ENCODE measurements at regions not wholly inside any gene's neighbourhood (a gene's known extent, or its start where the extent isn't known, plus 50 kb on each side); places are given as distances from the start of the nearest gene placed in this dataset.
A peak's percentile ranks its signal among the peaks of the same experiment; 100 is the strongest.

GRCh38 chr9:99726758-99727157 is 94.9 kb upstream of the NR4A3 start:
- Histone ChIP-seq H3K9me3 (ENCODE audit: control insufficient read depth, low read length) (no peaks in the 10 kb centered on the region), H3K36me3 (ENCODE audit: control insufficient read depth in 1 of 2, insufficient read depth in 2 of 2, low read depth in 1 of 2, low read length in 2 of 2) (no peaks in the 10 kb centered on the region), H3K27me3 (ENCODE audit: control insufficient read depth in 1 of 2, insufficient read depth in 1 of 2, low read length in 2 of 2) (no peaks in the 10 kb centered on the region), H3K4me3 (ENCODE audit: insufficient read depth in 1 of 2, low read depth in 1 of 2, low read length in 2 of 2) (no peak overlapping the region), H2BK15ac (ENCODE audit: low read depth, poor library complexity, severe bottlenecking) (no peak overlapping the region), H2BK120ac (ENCODE audit: low read depth, low read length) (no peak overlapping the region), H4K8ac (ENCODE audit: low read length) (no peak overlapping the region), H2AK5ac (ENCODE audit: low read length, severe bottlenecking) (no peak overlapping the region), H3K23ac (ENCODE audit: low read length in 2 of 2) (no peak overlapping the region), H3K18ac (ENCODE audit: low read depth in 1 of 2, low read length in 2 of 2) (no peak overlapping the region), H3K4ac (ENCODE audit: low read depth in 1 of 2, low read length in 2 of 2) (no peak overlapping the region), H3K27ac (ENCODE audit: low read length, poor library complexity, severe bottlenecking) (no peak overlapping the region), H4K91ac (ENCODE audit: low read length) (no peak overlapping the region), H3K4me1 (ENCODE audit: control insufficient read depth, insufficient read depth, low read depth, low read length) (no peaks in the 10 kb centered on the region), H3K4me2 (ENCODE audit: low read length, poor library complexity, severe bottlenecking) (no peak overlapping the region), H3K79me1 (replicated peaks; ENCODE audit: low read length, poor library complexity, severe bottlenecking) (no peaks in the 10 kb centered on the region), H3K9ac (ENCODE audit: low read length) (no peak overlapping the region), H3K14ac (ENCODE audit: low read length in 2 of 2) (no peak overlapping the region), H2BK12ac (ENCODE audit: low read length in 2 of 2) (no peak overlapping the region), H2BK5ac (ENCODE audit: low read depth, low read length, poor library complexity, severe bottlenecking) (no peak overlapping the region), H2AFZ (ENCODE audit: low read depth, low read length) (no peak overlapping the region)
- DNase-seq: no peak

GRCh38 chr9:99730062-99730461 is 91.6 kb upstream of the NR4A3 start:
- no peaks in the 10 kb centered on the region for H3K4me1 ChIP-seq (ENCODE audit: control insufficient read depth, insufficient read depth, low read depth, low read length)
- no peak overlapping the region for H2BK5ac ChIP-seq (ENCODE audit: low read depth, low read length, poor library complexity, severe bottlenecking)
- no peak overlapping the region for H3K4me2 ChIP-seq (ENCODE audit: low read length, poor library complexity, severe bottlenecking)
- H3K18ac ChIP-seq (ENCODE audit: low read depth in 1 of 2, low read length in 2 of 2): no peak overlapping the region
- H3K27me3 ChIP-seq (ENCODE audit: control insufficient read depth in 1 of 2, insufficient read depth in 1 of 2, low read length in 2 of 2): peaks cover 0 to 3% of the 10 kb centered on the region in 2 experiments
- H3K79me1 ChIP-seq (replicated peaks; ENCODE audit: low read length, poor library complexity, severe bottlenecking): no peaks in the 10 kb centered on the region
- no peaks in the 10 kb centered on the region for H3K9me3 ChIP-seq (ENCODE audit: control insufficient read depth, low read length)
- H3K4me3 ChIP-seq (ENCODE audit: insufficient read depth in 1 of 2, low read depth in 1 of 2, low read length in 2 of 2): no peak overlapping the region
- H3K27ac ChIP-seq (ENCODE audit: low read length, poor library complexity, severe bottlenecking): no peak overlapping the region
- H2AK5ac ChIP-seq (ENCODE audit: low read length, severe bottlenecking): no peak overlapping the region
- no peak overlapping the region for H2BK120ac ChIP-seq (ENCODE audit: low read depth, low read length)
- H3K14ac ChIP-seq (ENCODE audit: low read length in 2 of 2): no peak overlapping the region
- no peak overlapping the region for H4K91ac ChIP-seq (ENCODE audit: low read length)
- no peak overlapping the region for H2AFZ ChIP-seq (ENCODE audit: low read depth, low read length)
- no peak overlapping the region for H3K23ac ChIP-seq (ENCODE audit: low read length in 2 of 2)
- no peak for DNase-seq
- no peak overlapping the region for H3K4ac ChIP-seq (ENCODE audit: low read depth in 1 of 2, low read length in 2 of 2)
- no peaks in the 10 kb centered on the region for H3K36me3 ChIP-seq (ENCODE audit: control insufficient read depth in 1 of 2, insufficient read depth in 2 of 2, low read depth in 1 of 2, low read length in 2 of 2)
- whole genome bisulfite sequencing: 76% methylated on average over 2 of the region's 2 CpGs
- H4K8ac ChIP-seq (ENCODE audit: low read length): no peak overlapping the region
- no peak overlapping the region for H2BK15ac ChIP-seq (ENCODE audit: low read depth, poor library complexity, severe bottlenecking)
- no peak overlapping the region for H2BK12ac ChIP-seq (ENCODE audit: low read length in 2 of 2)
- no peak overlapping the region for H3K9ac ChIP-seq (ENCODE audit: low read length)

GRCh38 chr9:99731950-99732349 is 89.7 kb upstream of the NR4A3 start:
- no peak overlapping the region for H3K9ac ChIP-seq (ENCODE audit: low read length)
- no peaks in the 10 kb centered on the region for H3K79me1 ChIP-seq (replicated peaks; ENCODE audit: low read length, poor library complexity, severe bottlenecking)
- no peak overlapping the region for H3K4ac ChIP-seq (ENCODE audit: low read depth in 1 of 2, low read length in 2 of 2)
- H2AFZ ChIP-seq (ENCODE audit: low read depth, low read length): no peak overlapping the region
- H3K14ac ChIP-seq (ENCODE audit: low read length in 2 of 2): no peak overlapping the region
- no peak overlapping the region for H3K18ac ChIP-seq (ENCODE audit: low read depth in 1 of 2, low read length in 2 of 2)
- H2BK12ac ChIP-seq (ENCODE audit: low read length in 2 of 2): no peak overlapping the region
- no peak overlapping the region for H3K23ac ChIP-seq (ENCODE audit: low read length in 2 of 2)
- H2AK5ac ChIP-seq (ENCODE audit: low read length, severe bottlenecking): no peak overlapping the region
- no peaks in the 10 kb centered on the region for H3K9me3 ChIP-seq (ENCODE audit: control insufficient read depth, low read length)
- H3K4me1 ChIP-seq (ENCODE audit: control insufficient read depth, insufficient read depth, low read depth, low read length): no peaks in the 10 kb centered on the region
- H2BK5ac ChIP-seq (ENCODE audit: low read depth, low read length, poor library complexity, severe bottlenecking): no peak overlapping the region
- H2BK120ac ChIP-seq (ENCODE audit: low read depth, low read length): no peak overlapping the region
- H4K91ac ChIP-seq (ENCODE audit: low read length): no peak overlapping the region
- H3K4me3 ChIP-seq (ENCODE audit: insufficient read depth in 1 of 2, low read depth in 1 of 2, low read length in 2 of 2): no peak overlapping the region
- H3K27me3 ChIP-seq (ENCODE audit: control insufficient read depth in 1 of 2, insufficient read depth in 1 of 2, low read length in 2 of 2): peaks cover 0 to 3% of the 10 kb centered on the region in 2 experiments
- no peak overlapping the region for H4K8ac ChIP-seq (ENCODE audit: low read length)
- H3K27ac ChIP-seq (ENCODE audit: low read length, poor library complexity, severe bottlenecking): no peak overlapping the region
- DNase-seq: no peak
- H3K36me3 ChIP-seq (ENCODE audit: control insufficient read depth in 1 of 2, insufficient read depth in 2 of 2, low read depth in 1 of 2, low read length in 2 of 2): no peaks in the 10 kb centered on the region
- WGBS: 72% methylated on average over 2 of the region's 2 CpGs
- H3K4me2 ChIP-seq (ENCODE audit: low read length, poor library complexity, severe bottlenecking): no peak overlapping the region
- H2BK15ac ChIP-seq (ENCODE audit: low read depth, poor library complexity, severe bottlenecking): no peak overlapping the region

- Histone ChIP-seq H4K8ac (ENCODE audit: low read length) (no peak overlapping the region), H3K36me3 (ENCODE audit: control insufficient read depth in 1 of 2, insufficient read depth in 2 of 2, low read depth in 1 of 2, low read length in 2 of 2) (no peaks in the 10 kb centered on the region), H3K9ac (ENCODE audit: low read length) (peak overlapping the region; percentile 54), H3K18ac (ENCODE audit: low read depth in 1 of 2, low read length in 2 of 2) (no peak overlapping the region), H3K4me1 (ENCODE audit: control insufficient read depth, insufficient read depth, low read depth, low read length) (no peaks in the 10 kb centered on the region), H4K91ac (ENCODE audit: low read length) (no peak overlapping the region), H3K4ac (ENCODE audit: low read depth in 1 of 2, low read length in 2 of 2) (no peak overlapping the region), H2AFZ (ENCODE audit: low read depth, low read length) (no peak overlapping the region), H3K4me2 (ENCODE audit: low read length, poor library complexity, severe bottlenecking) (no peak overlapping the region), H2BK5ac (ENCODE audit: low read depth, low read length, poor library complexity, severe bottlenecking) (no peak overlapping the region), H3K79me1 (replicated peaks; ENCODE audit: low read length, poor library complexity, severe bottlenecking) (no peaks in the 10 kb centered on the region), H3K9me3 (ENCODE audit: control insufficient read depth, low read length) (no peaks in the 10 kb centered on the region), H3K27me3 (ENCODE audit: control insufficient read depth in 1 of 2, insufficient read depth in 1 of 2, low read length in 2 of 2) (peaks cover 0 to 3% of the 10 kb centered on the region in 2 experiments), H2BK15ac (ENCODE audit: low read depth, poor library complexity, severe bottlenecking) (no peak overlapping the region), H2AK5ac (ENCODE audit: low read length, severe bottlenecking) (no peak overlapping the region), H3K4me3 (ENCODE audit: insufficient read depth in 1 of 2, low read depth in 1 of 2, low read length in 2 of 2) (no peak overlapping the region), H2BK120ac (ENCODE audit: low read depth, low read length) (no peak overlapping the region), H3K27ac (ENCODE audit: low read length, poor library complexity, severe bottlenecking) (no peak overlapping the region), H3K14ac (ENCODE audit: low read length in 2 of 2) (no peak overlapping the region), H2BK12ac (ENCODE audit: low read length in 2 of 2) (no peak overlapping the region), H3K23ac (ENCODE audit: low read length in 2 of 2) (no peak overlapping the region)
- WGBS: 79% methylated on average over 4 of the region's 5 CpGs
- DNase-seq: no peak
Measured at GRCh38 chr9:99732715-99733114, 89.0 kb upstream of the NR4A3 start.

Measured in mesenchymal stem cell (in vitro differentiated cells and primary cell).